ENCODE measurements at regions not wholly inside any gene's neighbourhood (a gene's known extent, or its start where the extent isn't known, plus 50 kb on each side); places are given as distances from the start of the nearest gene placed in this dataset.

- no peaks in the 10 kb centered on the region for H3K4me1 ChIP-seq
- TF ChIP-seq CTCF (IDR thresholded peaks at IDR 0.05), result no peak
- TF ChIP-seq POLR2AphosphoS5 (IDR thresholded peaks at IDR 0.05), result no peak
- no peak for TF ChIP-seq EP300 (IDR thresholded peaks at IDR 0.05; ENCODE audit: low read depth)
- TF ChIP-seq POLR2A (IDR thresholded peaks at IDR 0.05), result no peak
- no peak overlapping the region for H3K4me3 ChIP-seq
- 62 to 69% methylated on average over 3 of the region's 3 CpGs for WGBS, 2 donors (ENCODE audit: low coverage in 1 of 2)
- peaks cover 0 to 5% of the 10 kb centered on the region in 2 donors for H3K9me3 ChIP-seq
- DNase-seq, result no peak
- no peaks in the 10 kb centered on the region for H3K36me3 ChIP-seq
- intact Hi-C loops (cut with DNase I; ENCODE audit: low total_unique reads) (no loop called here), in situ Hi-C loops (cut with MboI; ENCODE audit: low pct_ligation_motif_present in 1 of 4, low pct_unique_long_range_greater_than_20kb in 1 of 4, low sequenced_read_pairs in 3 of 4) (no loop called here)
- H3K27me3 ChIP-seq, result no peaks in the 10 kb centered on the region
- H3K27ac ChIP-seq, result no peak overlapping the region
Observed at GRCh38 chr4:185880571-185880970, 68.6 kb upstream of the SORBS2 start.

DNA sequence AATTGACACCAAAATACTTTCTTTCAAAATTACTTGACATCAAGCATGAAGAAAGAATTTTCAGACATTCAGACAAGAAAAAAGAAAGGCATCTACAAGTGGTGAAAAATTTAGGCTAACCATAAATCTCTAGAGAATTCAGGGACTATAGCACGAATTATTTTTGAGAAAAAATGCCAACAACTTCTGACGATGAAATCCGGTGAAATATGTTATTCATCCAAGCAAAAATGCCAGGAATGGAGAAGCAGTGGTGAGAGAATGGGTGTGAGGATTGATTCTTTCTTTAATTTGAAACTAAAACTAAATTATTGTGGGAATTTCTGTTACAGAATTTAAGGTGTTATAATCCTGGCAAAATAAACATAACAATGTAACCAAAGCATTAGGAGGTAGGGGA is 69.4 kb upstream of the SORBS2 start:
- no peaks in the 10 kb centered on the region for H3K36me3 ChIP-seq
- 78 to 80% methylated on average over 3 of the region's 3 CpGs for WGBS, 2 donors (ENCODE audit: low coverage in 1 of 2)
- peaks cover 0 to 5% of the 10 kb centered on the region in 2 donors for H3K9me3 ChIP-seq
- no peak overlapping the region for H3K4me3 ChIP-seq
- H3K27ac ChIP-seq, result no peak overlapping the region
- in situ Hi-C loops (cut with MboI; ENCODE audit: low pct_ligation_motif_present in 1 of 4, low pct_unique_long_range_greater_than_20kb in 1 of 4, low sequenced_read_pairs in 3 of 4) (no loop called here), intact Hi-C loops (cut with DNase I; ENCODE audit: low total_unique reads) (no loop called here)
- DNase-seq, result no peak
- TF ChIP-seq POLR2A (IDR thresholded peaks at IDR 0.05) (no peak), EP300 (IDR thresholded peaks at IDR 0.05; ENCODE audit: low read depth) (no peak), CTCF (IDR thresholded peaks at IDR 0.05) (no peak), POLR2AphosphoS5 (IDR thresholded peaks at IDR 0.05) (no peak)
- no peaks in the 10 kb centered on the region for H3K27me3 ChIP-seq
- H3K4me1 ChIP-seq, result no peaks in the 10 kb centered on the region

DNA sequence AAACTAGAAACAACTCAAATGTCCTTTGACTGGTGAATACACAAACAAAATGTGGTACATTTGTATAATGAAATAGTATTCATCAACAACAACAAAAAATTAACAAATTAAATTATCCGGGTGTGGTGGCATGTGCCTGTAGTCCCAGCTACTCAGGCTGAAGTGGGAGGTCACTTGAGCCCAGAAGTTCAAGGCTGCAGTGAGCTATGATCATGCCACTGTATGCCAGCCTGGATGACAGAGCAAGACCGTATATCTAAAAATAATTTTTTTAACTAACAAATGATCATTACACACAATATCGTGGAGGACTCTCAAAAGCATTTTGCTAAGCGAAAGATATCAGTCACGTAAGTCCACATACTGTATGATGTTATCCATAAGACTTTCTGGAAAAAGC is 71.6 kb upstream of the SORBS2 start:
- no peak for TF ChIP-seq CTCF (IDR thresholded peaks at IDR 0.05)
- no peak for TF ChIP-seq POLR2A (IDR thresholded peaks at IDR 0.05)
- H3K9me3 ChIP-seq, result peaks cover 0 to 5% of the 10 kb centered on the region in 2 donors
- no peak overlapping the region for H3K27ac ChIP-seq
- no peak for DNase-seq
- 77 to 79% methylated on average over 3 to 5 of the region's 5 CpGs for WGBS, 2 donors (ENCODE audit: low coverage in 1 of 2)
- no peaks in the 10 kb centered on the region for H3K36me3 ChIP-seq
- H3K4me1 ChIP-seq, result no peaks in the 10 kb centered on the region
- in situ Hi-C loops (cut with MboI; ENCODE audit: low pct_ligation_motif_present in 1 of 4, low pct_unique_long_range_greater_than_20kb in 1 of 4, low sequenced_read_pairs in 3 of 4) (no loop called here), intact Hi-C loops (cut with DNase I; ENCODE audit: low total_unique reads) (no loop called here)
- no peak overlapping the region for H3K4me3 ChIP-seq
- H3K27me3 ChIP-seq, result no peaks in the 10 kb centered on the region

- Histone ChIP-seq H3K27me3 (no peaks in the 10 kb centered on the region), H3K36me3 (no peaks in the 10 kb centered on the region), H3K4me1 (no peaks in the 10 kb centered on the region), H3K27ac (no peak overlapping the region), H3K9me3 (peaks cover 0 to 5% of the 10 kb centered on the region in 2 donors), H3K4me3 (no peak overlapping the region)
- intact Hi-C loops (cut with DNase I; ENCODE audit: low total_unique reads) (no loop called here), in situ Hi-C loops (cut with MboI; ENCODE audit: low pct_ligation_motif_present in 1 of 4, low pct_unique_long_range_greater_than_20kb in 1 of 4, low sequenced_read_pairs in 3 of 4) (no loop called here)
- TF ChIP-seq CTCF (IDR thresholded peaks at IDR 0.05), result no peak
- TF ChIP-seq EP300 (IDR thresholded peaks at IDR 0.05; ENCODE audit: low read depth), result no peak
- no peak for TF ChIP-seq POLR2A (IDR thresholded peaks at IDR 0.05)
- TF ChIP-seq POLR2AphosphoS5 (IDR thresholded peaks at IDR 0.05), result no peak
- WGBS, 2 donors (ENCODE audit: low coverage in 1 of 2), result 54 to 94% methylated on average over 3 to 6 of the region's 6 CpGs
- DNase-seq, result no peak
Observed at GRCh38 chr4:185885075-185885474, 73.1 kb upstream of the SORBS2 start.
